ENCODE measurements at regions not wholly inside any gene's neighbourhood (a gene's known extent, or its start where the extent isn't known, plus 50 kb on each side); places are given as distances from the start of the nearest gene placed in this dataset.

DNA sequence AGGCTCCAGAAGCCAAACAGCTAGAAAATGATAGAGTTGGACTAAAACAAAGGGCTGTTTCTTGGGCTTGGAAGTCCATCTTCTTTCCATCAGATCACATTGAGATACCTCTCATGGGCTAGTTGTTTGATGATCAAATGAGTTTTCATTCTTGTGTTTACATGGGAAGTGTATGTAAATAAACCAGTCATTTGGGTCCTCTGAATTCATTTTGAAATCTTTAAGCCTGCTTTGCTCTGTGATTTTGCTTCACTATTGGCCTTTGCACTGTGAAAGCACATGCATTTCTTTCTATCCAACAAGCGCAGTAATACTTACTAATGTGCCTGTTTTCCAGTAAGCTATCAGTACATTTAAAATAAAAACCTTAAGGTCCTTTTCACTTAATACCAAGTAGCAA is 200.5 kb upstream of the IRS2 start:
- no peaks in the 10 kb centered on the region for H3K36me3 Mint-ChIP-seq (ENCODE audit: low read depth)
- H3K4me3 ChIP-seq (ENCODE audit: low read length), result no peak overlapping the region
- H3K4me1 ChIP-seq (ENCODE audit: control insufficient read depth, insufficient read depth, low read length), result no peaks in the 10 kb centered on the region
- no peaks in the 10 kb centered on the region for H3K4me1 Mint-ChIP-seq
- no peak overlapping the region for H3K9ac ChIP-seq (ENCODE audit: extremely low read depth, low read length, poor library complexity, severe bottlenecking)
- H3K9me3 ChIP-seq (ENCODE audit: control insufficient read depth, low read length), result no peaks in the 10 kb centered on the region
- H3K4me3 Mint-ChIP-seq, result no peak overlapping the region
- no peaks in the 10 kb centered on the region for H3K27me3 ChIP-seq (ENCODE audit: control insufficient read depth, insufficient read depth, low read length, poor library complexity, severe bottlenecking)
- no peaks in the 10 kb centered on the region for H3K27me3 Mint-ChIP-seq (ENCODE audit: insufficient read depth)
- DNase-seq, result no peak
- H3K9me3 Mint-ChIP-seq, result no peaks in the 10 kb centered on the region
- TF ChIP-seq CTCF (conservative IDR thresholded peaks at IDR 0.05), result no peak
- no peak overlapping the region for H3K27ac ChIP-seq (ENCODE audit: low read depth, low read length)
- H3K36me3 ChIP-seq (ENCODE audit: control insufficient read depth, insufficient read depth, low read length), result no peaks in the 10 kb centered on the region
- WGBS, 2 experiments (ENCODE audit: insufficient coverage in 1 of 2, insufficient read length in 1 of 2), result 92 to 100% methylated on average over 1 of the region's 1 CpG
- no peak overlapping the region for H3K27ac Mint-ChIP-seq

GRCh38 chr13:109985871-109986450 is 199.6 kb upstream of the IRS2 start:
- Histone ChIP-seq H3K9me3 (ENCODE audit: control insufficient read depth, low read length) (no peaks in the 10 kb centered on the region), H3K4me3 (ENCODE audit: low read length) (no peak overlapping the region), H3K36me3 (ENCODE audit: control insufficient read depth, insufficient read depth, low read length) (no peaks in the 10 kb centered on the region), H3K4me1 (ENCODE audit: control insufficient read depth, insufficient read depth, low read length) (no peaks in the 10 kb centered on the region), H3K27me3 (ENCODE audit: control insufficient read depth, insufficient read depth, low read length, poor library complexity, severe bottlenecking) (no peaks in the 10 kb centered on the region), H3K27ac (ENCODE audit: low read depth, low read length) (no peak overlapping the region), H3K9ac (ENCODE audit: extremely low read depth, low read length, poor library complexity, severe bottlenecking) (no peak overlapping the region)
- Mint-ChIP-seq H3K4me1 (no peaks in the 10 kb centered on the region), H3K27ac (no peak overlapping the region), H3K27me3 (ENCODE audit: insufficient read depth) (no peaks in the 10 kb centered on the region), H3K4me3 (no peak overlapping the region), H3K9me3 (no peaks in the 10 kb centered on the region), H3K36me3 (ENCODE audit: low read depth) (no peaks in the 10 kb centered on the region)
- WGBS, 2 experiments (ENCODE audit: insufficient coverage in 1 of 2, insufficient read length in 1 of 2), result 91 to 93% methylated on average over 4 to 6 of the region's 6 CpGs
- peak; percentile 34 for DNase-seq
- no peak for TF ChIP-seq CTCF (conservative IDR thresholded peaks at IDR 0.05)

DNA sequence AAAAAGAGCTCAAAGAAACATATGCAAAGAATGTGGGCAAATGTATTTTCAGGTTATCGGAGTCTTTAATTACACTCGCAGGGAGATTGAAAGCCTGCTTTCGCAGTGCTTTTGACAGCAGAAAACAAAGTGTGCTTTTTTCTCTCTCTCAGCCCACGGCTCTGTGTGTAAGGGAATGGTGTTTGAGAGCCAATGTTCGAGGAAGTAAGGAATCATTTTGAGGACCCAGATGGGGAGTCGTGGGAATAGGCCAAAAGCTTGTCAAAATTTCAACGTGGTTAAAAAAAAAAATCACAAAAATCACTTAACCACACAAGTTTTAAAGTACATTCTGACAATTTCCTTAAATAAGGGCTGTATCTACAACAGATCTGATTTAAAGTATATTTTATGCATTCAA is 197.1 kb upstream of the IRS2 start:
- H3K4me1 ChIP-seq (ENCODE audit: control insufficient read depth, insufficient read depth, low read length), result no peaks in the 10 kb centered on the region
- H3K9me3 Mint-ChIP-seq, result no peaks in the 10 kb centered on the region
- H3K9ac ChIP-seq (ENCODE audit: extremely low read depth, low read length, poor library complexity, severe bottlenecking), result no peak overlapping the region
- no peaks in the 10 kb centered on the region for H3K27me3 ChIP-seq (ENCODE audit: control insufficient read depth, insufficient read depth, low read length, poor library complexity, severe bottlenecking)
- no peaks in the 10 kb centered on the region for H3K9me3 ChIP-seq (ENCODE audit: control insufficient read depth, low read length)
- H3K27ac ChIP-seq (ENCODE audit: low read depth, low read length), result no peak overlapping the region
- no peaks in the 10 kb centered on the region for H3K36me3 ChIP-seq (ENCODE audit: control insufficient read depth, insufficient read depth, low read length)
- no peak overlapping the region for H3K4me3 ChIP-seq (ENCODE audit: low read length)
- 90 to 92% methylated on average over 5 to 6 of the region's 7 CpGs for WGBS, 2 experiments (ENCODE audit: insufficient coverage in 1 of 2, insufficient read length in 1 of 2)
- no peak for DNase-seq
- no peak overlapping the region for H3K27ac Mint-ChIP-seq
- H3K27me3 Mint-ChIP-seq (ENCODE audit: insufficient read depth), result no peaks in the 10 kb centered on the region
- no peaks in the 10 kb centered on the region for H3K36me3 Mint-ChIP-seq (ENCODE audit: low read depth)
- no peaks in the 10 kb centered on the region for H3K4me1 Mint-ChIP-seq
- H3K4me3 Mint-ChIP-seq, result no peak overlapping the region
- no peak for TF ChIP-seq CTCF (conservative IDR thresholded peaks at IDR 0.05)
